Suprapubic skin (tissue), 4 donors: ENCODE measurements at regions not wholly inside any gene's neighbourhood (a gene's known extent, or its start where the extent isn't known, plus 50 kb on each side); places are given as distances from the start of the nearest gene placed in this dataset.

Experiments
- CTCF ChIP-seq, 2 donors: fragments of 200-600 bp in 1 of 2; fragments of 450-650 bp in 1 of 2; sonication (generic) in 1 of 2; IDR thresholded peaks; one replicate each; pipeline ENCODE4 v1.5.1; 2016 to 2019; ENCODE audit warnings: antibody characterized with exemption in 2 of 2, mild to moderate bottlenecking in 1 of 2, moderate library complexity in 1 of 2
- EP300 ChIP-seq: sonication (generic); formaldehyde crosslinking; IDR thresholded peaks from one replicate; pipeline ENCODE4 v1.6.1; 2017; ENCODE audit warnings: antibody characterized with exemption
- POLR2A ChIP-seq, 2 donors: fragments of 450-650 bp; IDR thresholded peaks; one replicate each; pipeline ENCODE4 v1.6.1; 2017; ENCODE audit warnings: antibody characterized with exemption in 2 of 2, mild to moderate bottlenecking in 2 of 2, moderate library complexity in 2 of 2
- POLR2AphosphoS5 ChIP-seq, 3 donors: sonication (generic); formaldehyde crosslinking; IDR thresholded peaks; one replicate each; pipeline ENCODE4 v1.6.1; 2017; ENCODE audit warnings: antibody characterized with exemption in 3 of 3

GRCh38 chr4:166230841-166231240 is 357.8 kb downstream of the TLL1 start:
- TF ChIP-seq CTCF (IDR thresholded peaks at IDR 0.05) (no peak), POLR2A (IDR thresholded peaks at IDR 0.05) (no peak), POLR2AphosphoS5 (IDR thresholded peaks at IDR 0.05) (no peak), EP300 (no peak)
